ENCODE measurements at regions not wholly inside any gene's neighbourhood (a gene's known extent, or its start where the extent isn't known, plus 50 kb on each side); places are given as distances from the start of the nearest gene placed in this dataset.

GRCh38 chr6:21804941-21805610, 211.5 kb downstream of the SOX4 start:
- DNase-seq (ENCODE audit: low read depth, low spot score) (no peak), FAIRE-seq (no peak)
- H3K27me3 ChIP-seq (ENCODE audit: control insufficient read depth in 2 of 2, insufficient read depth in 2 of 2, low read length in 2 of 2): no peaks in the 10 kb centered on the region
- TF ChIP-seq JUN (IDR thresholded peaks at IDR 0.05; ENCODE audit: borderline replicate concordance, insufficient read depth, insufficient read length, low read depth) (no peak), CTCF (IDR thresholded peaks at IDR 0.05; ENCODE audit: extremely low read depth in 1 of 2, insufficient read depth in 1 of 2, low read depth in 1 of 2, low read length in 2 of 2) (no peak), MYC (IDR thresholded peaks at IDR 0.05; ENCODE audit: low read depth, low read length) (no peak), FOS (IDR thresholded peaks at IDR 0.05; ENCODE audit: borderline replicate concordance, insufficient read depth, low read length) (no peak), POLR2A (IDR thresholded peaks at IDR 0.05; ENCODE audit: low read depth, low read length) (no peak), POLR2AphosphoS5 (IDR thresholded peaks at IDR 0.05; ENCODE audit: insufficient read depth, low read depth, low read length) (no peak), GATA2 (IDR thresholded peaks at IDR 0.05; ENCODE audit: insufficient read depth, insufficient read length, low read depth, low read length) (no peak), EZH2 (IDR thresholded peaks at IDR 0.05; ENCODE audit: borderline replicate concordance, low read depth, low read length, severe bottlenecking) (no peak), MAX (IDR thresholded peaks at IDR 0.05; ENCODE audit: insufficient read depth, insufficient read length) (no peak)
- H3K79me2 ChIP-seq (ENCODE audit: control insufficient read depth, insufficient read depth, low read length): no peaks in the 10 kb centered on the region
- no peaks in the 10 kb centered on the region for H3K9me1 ChIP-seq (replicated peaks; ENCODE audit: control insufficient read depth, extremely low read depth, insufficient read depth, low read length)
- no TSS peak for BruUV-seq (replicated peaks)
- no peak overlapping the region for H3K9ac ChIP-seq (replicated peaks; ENCODE audit: extremely low read depth, insufficient read depth, low read length)
- no peak overlapping the region for H3K27ac ChIP-seq (ENCODE audit: insufficient read depth, low read depth, low read length)
- ChIA-PET POLR2A (no interaction called here), CTCF (interaction anchor here (0.6 to 1.2 kb wide), 2 partner anchors 14 to 217 kb away, joined by 4 read pairs; no protein-coding TSS in a partner anchor)
- H3K36me3 ChIP-seq (ENCODE audit: control insufficient read depth in 2 of 2, extremely low read depth in 1 of 2, insufficient read depth in 2 of 2, low read length in 2 of 2): peaks cover 0 to 3% of the 10 kb centered on the region in 2 experiments
- intact Hi-C loops (cut with micrococcal nuclease) (no loop called here), dilution Hi-C loops (cut with MboI; ENCODE audit: extremely low pct_ligation_motif_present, low sequenced_read_pairs) (no loop called here)
- H2AFZ ChIP-seq (ENCODE audit: low read depth, low read length): no peak overlapping the region
- H4K20me1 ChIP-seq (replicated peaks; ENCODE audit: control insufficient read depth, extremely low read depth, insufficient read depth, low read length): no peaks in the 10 kb centered on the region
- H3K4me3 ChIP-seq (replicated peaks in 1 of 3; ENCODE audit: insufficient read depth in 1 of 3, low read depth in 1 of 3, low read length in 3 of 3): no peak overlapping the region
- H3K9me3 ChIP-seq (replicated peaks; ENCODE audit: control insufficient read depth, insufficient read depth, low read length): no peaks in the 10 kb centered on the region
- no peaks in the 10 kb centered on the region for H3K4me1 ChIP-seq (ENCODE audit: control insufficient read depth, extremely low read depth, insufficient read depth, low read length)
- no peak overlapping the region for H3K4me2 ChIP-seq (ENCODE audit: insufficient read depth, low read length)

Measured in endothelial cell of umbilical vein (primary cell).